Lower lobe of right lung (tissue), 2 donors: ENCODE measurements at regions not wholly inside any gene's neighbourhood (a gene's known extent, or its start where the extent isn't known, plus 50 kb on each side); places are given as distances from the start of the nearest gene placed in this dataset.

Source experiments
- ATAC-seq, 2 donors: fragments of 200-7000 bp; cut with Tn5 transposase; one replicate each; pipeline ENCODE4 v1.9.1; 2020 to 2022; ENCODE audit warnings: mild to moderate bottlenecking in 2 of 2, moderate library complexity in 2 of 2
- DNase-seq: peaks from one replicate; pipeline ENCODE4 v3.0.0-alpha.2; 2020
- H3K27ac ChIP-seq: fragments of 200-600 bp; one replicate; pipeline ENCODE4 v1.8.0; 2022
- H3K27me3 ChIP-seq: fragments of 200-600 bp; one replicate; pipeline ENCODE4 v1.8.0; 2022; ENCODE audit warnings: low read depth
- H3K36me3 ChIP-seq: fragments of 200-600 bp; one replicate; pipeline ENCODE4 v1.8.0; 2022; ENCODE audit warnings: mild to moderate bottlenecking
- H3K4me1 ChIP-seq: fragments of 200-600 bp; one replicate; pipeline ENCODE4 v1.8.0; 2022
- H3K4me3 ChIP-seq: fragments of 200-600 bp; one replicate; pipeline ENCODE4 v1.8.0; 2022; ENCODE audit warnings: mild to moderate bottlenecking
- H3K9me3 ChIP-seq: fragments of 200-600 bp; one replicate; pipeline ENCODE4 v1.8.0; 2022
- CTCF ChIP-seq: fragments of 200-600 bp; IDR thresholded peaks from one replicate; pipeline ENCODE4 v1.8.0; 2022; ENCODE audit warnings: antibody characterized with exemption, mild to moderate bottlenecking
- intact Hi-C: fragments of 100-400 bp; cut with DNase I; formaldehyde crosslinking; loops from one replicate; pipeline ENCODE4 v1.11.0; 2022
- donor health status: DM: no; HTN: yes; CAD: no; lungs with severe emphysema.

- ATAC-seq = no peak
- intact Hi-C loops = no loop called here
- H3K4me3 ChIP-seq = no peak overlapping the region
- H3K4me1 ChIP-seq = no peaks in the 10 kb centered on the region
- no peaks in the 10 kb centered on the region for H3K27me3 ChIP-seq
- H3K36me3 ChIP-seq = no peaks in the 10 kb centered on the region
- no peak for TF ChIP-seq CTCF
- no peak overlapping the region for H3K27ac ChIP-seq
- DNase-seq = no peak
- H3K9me3 ChIP-seq = no peaks in the 10 kb centered on the region
Measured at GRCh38 chr15:62748196-62748595, 294.4 kb upstream of the TPM1 start.

- no peak overlapping the region for H3K4me3 ChIP-seq
- no peaks in the 10 kb centered on the region for H3K4me1 ChIP-seq
- TF ChIP-seq CTCF = no peak
- no peaks in the 10 kb centered on the region for H3K36me3 ChIP-seq
- intact Hi-C loops = no loop called here
- H3K27me3 ChIP-seq = no peaks in the 10 kb centered on the region
- no peaks in the 10 kb centered on the region for H3K9me3 ChIP-seq
- DNase-seq (no peak), ATAC-seq (no peak)
- H3K27ac ChIP-seq = no peak overlapping the region
Measured at GRCh38 chr15:62749036-62749815, 293.3 kb upstream of the TPM1 start.

- Histone ChIP-seq H3K36me3 (no peaks in the 10 kb centered on the region), H3K9me3 (no peaks in the 10 kb centered on the region), H3K4me3 (no peak overlapping the region), H3K27ac (no peak overlapping the region), H3K27me3 (no peaks in the 10 kb centered on the region), H3K4me1 (no peaks in the 10 kb centered on the region)
- no peak for ATAC-seq
- intact Hi-C loops = no loop called here
- no peak for DNase-seq
- TF ChIP-seq CTCF = no peak
Measured at GRCh38 chr15:62750471-62750870, 292.1 kb upstream of the TPM1 start.

GRCh38 chr15:62752657-62753517 lies 289.7 kb upstream of the TPM1 start:
- intact Hi-C loops = no loop called here
- Histone ChIP-seq H3K4me1 (no peaks in the 10 kb centered on the region), H3K27me3 (no peaks in the 10 kb centered on the region), H3K36me3 (no peaks in the 10 kb centered on the region), H3K27ac (no peak overlapping the region), H3K4me3 (no peak overlapping the region), H3K9me3 (no peaks in the 10 kb centered on the region)
- TF ChIP-seq CTCF = no peak
- ATAC-seq (no peak), DNase-seq (no peak)

GRCh38 chr15:62753518-62754221 lies 288.9 kb upstream of the TPM1 start:
- no peaks in the 10 kb centered on the region for H3K9me3 ChIP-seq
- H3K27me3 ChIP-seq = no peaks in the 10 kb centered on the region
- intact Hi-C loops = no loop called here
- no peak overlapping the region for H3K4me3 ChIP-seq
- H3K36me3 ChIP-seq = no peaks in the 10 kb centered on the region
- DNase-seq = no peak
- H3K27ac ChIP-seq = no peak overlapping the region
- peaks cover 6% of the 10 kb centered on the region for H3K4me1 ChIP-seq
- ATAC-seq = no peak
- no peak for TF ChIP-seq CTCF
